Ascending aorta (tissue), 2 donors: ENCODE measurements at regions not wholly inside any gene's neighbourhood (a gene's known extent, or its start where the extent isn't known, plus 50 kb on each side); places are given as distances from the start of the nearest gene placed in this dataset.

ENCODE experiments used
- DNase-seq, 2 donors: peaks; one replicate each; pipeline ENCODE4 v3.0.0-alpha.2; 2019; ENCODE audit warnings: low spot score in 2 of 2
- H3K27ac ChIP-seq, 2 donors: fragments of 200-600 bp; sonication (generic); one replicate each; pipeline ENCODE4 v1.5.1; 2016 to 2017; ENCODE audit warnings: mild to moderate bottlenecking in 1 of 2
- H3K27me3 ChIP-seq: fragments of 200-600 bp; sonication (generic); one replicate; pipeline ENCODE4 v1.5.1; 2017
- H3K36me3 ChIP-seq, 2 donors: fragments of 200-600 bp; sonication (generic); one replicate each; pipeline ENCODE4 v1.5.1; 2016
- H3K4me1 ChIP-seq, 2 donors: fragments of 200-600 bp; sonication (generic); one replicate each; pipeline ENCODE4 v1.5.1; 2016 to 2017; ENCODE audit warnings: mild to moderate bottlenecking in 1 of 2
- H3K4me3 ChIP-seq, 2 donors: fragments of 200-600 bp; sonication (generic); one replicate each; pipeline ENCODE4 v1.5.1; 2016 to 2017; ENCODE audit warnings: mild to moderate bottlenecking in 1 of 2
- H3K9me3 ChIP-seq, 2 donors: fragments of 200-600 bp; sonication (generic); one replicate each; pipeline ENCODE4 v1.5.1; 2016
- CTCF ChIP-seq, 3 experiments: fragments of 200-600 bp in 2 of 3; fragments of 450-650 bp in 1 of 3; sonication (generic) in 2 of 3; IDR thresholded peaks; one replicate each; pipeline ENCODE4 v1.5.1; 2016 to 2019; ENCODE audit warnings: antibody characterized with exemption in 3 of 3, mild to moderate bottlenecking in 1 of 3, moderate library complexity in 1 of 3
- intact Hi-C: fragments of 100-400 bp; cut with DNase I; formaldehyde crosslinking; loops from one replicate; pipeline ENCODE4 v1.15.1; 2023

GRCh38 chr5:15065091-15065490, 193.5 kb upstream of the ANKH start:
- no peaks in the 10 kb centered on the region for H3K36me3 ChIP-seq
- intact Hi-C loops = no loop called here
- H3K9me3 ChIP-seq = no peaks in the 10 kb centered on the region
- TF ChIP-seq CTCF (IDR thresholded peaks at IDR 0.05) = no peak
- no peak for DNase-seq
- H3K4me3 ChIP-seq = no peak overlapping the region
- H3K27me3 ChIP-seq = no peaks in the 10 kb centered on the region
- no peaks in the 10 kb centered on the region for H3K4me1 ChIP-seq
- H3K27ac ChIP-seq = no peak overlapping the region

- intact Hi-C loops = no loop called here
- H3K4me3 ChIP-seq = no peak overlapping the region
- DNase-seq = no peak
- H3K36me3 ChIP-seq = no peaks in the 10 kb centered on the region
- no peak overlapping the region for H3K27ac ChIP-seq
- no peak for TF ChIP-seq CTCF (IDR thresholded peaks at IDR 0.05)
- H3K27me3 ChIP-seq = no peaks in the 10 kb centered on the region
- no peaks in the 10 kb centered on the region for H3K9me3 ChIP-seq
- H3K4me1 ChIP-seq = no peaks in the 10 kb centered on the region
Observed at GRCh38 chr5:15064396-15064795, 192.8 kb upstream of the ANKH start.

- Histone ChIP-seq H3K27ac (no peak overlapping the region), H3K27me3 (no peaks in the 10 kb centered on the region), H3K36me3 (no peaks in the 10 kb centered on the region), H3K9me3 (peaks cover 0 to 13% of the 10 kb centered on the region in 2 donors), H3K4me1 (no peaks in the 10 kb centered on the region), H3K4me3 (no peak overlapping the region)
- intact Hi-C loops = no loop called here
- no peak for DNase-seq
- no peak for TF ChIP-seq CTCF (IDR thresholded peaks at IDR 0.05)
Observed at GRCh38 chr5:15056988-15057592, 185.5 kb upstream of the ANKH start.

- no peak overlapping the region for H3K4me3 ChIP-seq
- DNase-seq = no peak
- no peak for TF ChIP-seq CTCF (IDR thresholded peaks at IDR 0.05)
- no peaks in the 10 kb centered on the region for H3K9me3 ChIP-seq
- intact Hi-C loops = no loop called here
- H3K27me3 ChIP-seq = no peaks in the 10 kb centered on the region
- no peak overlapping the region for H3K27ac ChIP-seq
- no peaks in the 10 kb centered on the region for H3K36me3 ChIP-seq
- H3K4me1 ChIP-seq = no peaks in the 10 kb centered on the region
Observed at GRCh38 chr5:15044521-15044920, 172.9 kb upstream of the ANKH start.

- peaks cover 0 to 5% of the 10 kb centered on the region in 2 donors for H3K9me3 ChIP-seq
- TF ChIP-seq CTCF (IDR thresholded peaks at IDR 0.05) = no peak
- no peak overlapping the region for H3K27ac ChIP-seq
- no peaks in the 10 kb centered on the region for H3K27me3 ChIP-seq
- intact Hi-C loops = no loop called here
- no peaks in the 10 kb centered on the region for H3K4me1 ChIP-seq
- no peak for DNase-seq
- H3K36me3 ChIP-seq = no peaks in the 10 kb centered on the region
- H3K4me3 ChIP-seq = no peak overlapping the region
Observed at GRCh38 chr5:15037247-15037908, 165.8 kb upstream of the ANKH start.
